DND-41 (cell line): ENCODE measurements at regions not wholly inside any gene's neighbourhood (a gene's known extent, or its start where the extent isn't known, plus 50 kb on each side); places are given as distances from the start of the nearest gene placed in this dataset.

Experiments used
- ATAC-seq: fragments of 200-7000 bp; cut with Tn5 transposase; 3 replicates; pipeline ENCODE4 v1.9.1; 2021; ENCODE audit warnings: low read depth; ENCODE audit not compliant: insufficient read depth
- DNase-seq: peaks from one replicate; pipeline ENCODE4 v3.0.0-alpha.2; 2020
- H2AFZ ChIP-seq: 2 replicates; pipeline ENCODE4 v1.6.0; 2012; ENCODE audit warnings: low read depth, low read length
- H3K27ac ChIP-seq: 2 replicates; pipeline ENCODE4 v1.5.1; 2012; ENCODE audit warnings: low read length, inconsistent platforms
- H3K27me3 ChIP-seq: fragments of 200-600 bp; sonication (generic); 2 replicates; pipeline ENCODE4 v1.6.0; 2012; ENCODE audit warnings: low read length, mild to moderate bottlenecking, inconsistent platforms; ENCODE audit not compliant: insufficient read depth, poor library complexity
- H3K36me3 ChIP-seq: 2 replicates; pipeline ENCODE4 v1.5.1; 2012; ENCODE audit warnings: low read length, inconsistent platforms; ENCODE audit not compliant: insufficient read depth
- H3K4me1 ChIP-seq: 2 replicates; pipeline ENCODE4 v1.5.1; 2012; ENCODE audit warnings: mild to moderate bottlenecking, low read length; ENCODE audit not compliant: insufficient read depth
- H3K4me2 ChIP-seq: 2 replicates; pipeline ENCODE4 v1.6.0; 2012; ENCODE audit warnings: mild to moderate bottlenecking, moderate library complexity, low read length, inconsistent platforms; ENCODE audit not compliant: insufficient read depth
- H3K4me3 ChIP-seq, 2 experiments: fragments of 200-600 bp in 1 of 2; shearing (Covaris generic) in 1 of 2; 2 replicates each; pipeline ENCODE4 v1.5.1; 2012 to 2016; ENCODE audit warnings: inconsistent platforms in 2 of 2, low read length in 2 of 2, mild to moderate bottlenecking in 2 of 2, low read depth in 1 of 2, moderate library complexity in 1 of 2
- H3K79me2 ChIP-seq: 2 replicates; pipeline ENCODE4 v1.6.0; 2012; ENCODE audit warnings: low read length, inconsistent platforms; ENCODE audit not compliant: insufficient read depth
- H3K9ac ChIP-seq: 2 replicates; pipeline ENCODE4 v1.6.0; 2012; ENCODE audit warnings: low read depth, mild to moderate bottlenecking, inconsistent platforms, low read length, moderate library complexity
- H3K9me3 ChIP-seq: 2 replicates; pipeline ENCODE4 v1.5.1; 2012; ENCODE audit warnings: low read length, moderate library complexity, mild to moderate bottlenecking, inconsistent platforms; ENCODE audit not compliant: insufficient read depth, severe bottlenecking
- H4K20me1 ChIP-seq: 2 replicates; pipeline ENCODE4 v1.6.0; 2012; ENCODE audit warnings: low read length; ENCODE audit not compliant: insufficient read depth
- CTCF ChIP-seq: IDR thresholded peaks from 2 replicates; pipeline ENCODE4 v1.5.1; 2012; ENCODE audit warnings: borderline replicate concordance, low read length, moderate library complexity, mild to moderate bottlenecking; ENCODE audit not compliant: poor library complexity, severe bottlenecking; ENCODE audit errors: extremely low read depth
- EZH2 ChIP-seq: IDR thresholded peaks from 3 replicates; pipeline ENCODE4 v1.6.1; 2012; ENCODE audit warnings: borderline replicate concordance, low read depth, mild to moderate bottlenecking, moderate library complexity, low read length, inconsistent platforms; ENCODE audit not compliant: severe bottlenecking

GRCh38 chr5:124895236-124895635 lies 148.8 kb upstream of the ZNF608 start:
- H3K27me3 ChIP-seq = no peaks in the 10 kb centered on the region
- H3K4me3 ChIP-seq = no peak overlapping the region
- no peak for DNase-seq
- no peak overlapping the region for H3K27ac ChIP-seq
- no peaks in the 10 kb centered on the region for H4K20me1 ChIP-seq
- H3K9me3 ChIP-seq = no peaks in the 10 kb centered on the region
- H3K36me3 ChIP-seq = no peaks in the 10 kb centered on the region
- peaks cover 8% of the 10 kb centered on the region for H3K4me1 ChIP-seq
- peak overlapping the region; percentile 47; the same call in 1 of the 2 replicates for H2AFZ ChIP-seq
- ATAC-seq = no peak
- H3K4me2 ChIP-seq = no peak overlapping the region
- H3K79me2 ChIP-seq = no peaks in the 10 kb centered on the region
- no peak overlapping the region for H3K9ac ChIP-seq
- TF ChIP-seq CTCF = no peak
- no peak for TF ChIP-seq EZH2

GRCh38 chr5:124901081-124901480 lies 154.6 kb upstream of the ZNF608 start:
- Histone ChIP-seq H2AFZ (no peak overlapping the region), H4K20me1 (no peaks in the 10 kb centered on the region), H3K27ac (no peak overlapping the region), H3K9ac (no peak overlapping the region), H3K9me3 (no peaks in the 10 kb centered on the region), H3K79me2 (no peaks in the 10 kb centered on the region), H3K4me3 (no peak overlapping the region), H3K4me2 (no peak overlapping the region), H3K27me3 (no peaks in the 10 kb centered on the region), H3K36me3 (no peaks in the 10 kb centered on the region), H3K4me1 (peaks cover 27% of the 10 kb centered on the region)
- no peak for TF ChIP-seq EZH2
- no peak for TF ChIP-seq CTCF
- DNase-seq (no peak), ATAC-seq (no peak)

GRCh38 chr5:124902097-124902821 lies 155.8 kb upstream of the ZNF608 start:
- H3K36me3 ChIP-seq = no peaks in the 10 kb centered on the region
- H3K79me2 ChIP-seq = no peaks in the 10 kb centered on the region
- no peak overlapping the region for H3K4me3 ChIP-seq
- peaks cover 39% of the 10 kb centered on the region for H3K4me1 ChIP-seq
- no peak for DNase-seq
- H3K27ac ChIP-seq = peak overlapping the region; percentile 4; the same call in 1 of the 2 replicates
- H4K20me1 ChIP-seq = no peaks in the 10 kb centered on the region
- H3K9ac ChIP-seq = no peak overlapping the region
- H3K9me3 ChIP-seq = no peaks in the 10 kb centered on the region
- TF ChIP-seq CTCF = no peak
- no peak for TF ChIP-seq EZH2
- peak; percentile 62 for ATAC-seq
- no peaks in the 10 kb centered on the region for H3K27me3 ChIP-seq
- no peak overlapping the region for H2AFZ ChIP-seq
- no peak overlapping the region for H3K4me2 ChIP-seq
